H9 (cell line): ENCODE measurements at regions not wholly inside any gene's neighbourhood (a gene's known extent, or its start where the extent isn't known, plus 50 kb on each side); places are given as distances from the start of the nearest gene placed in this dataset.

ENCODE experiments used
- DNase-seq: peaks from one replicate; pipeline ENCODE4 v3.0.0-alpha.2; 2017
- H2AFZ ChIP-seq: one replicate; pipeline ENCODE4 v1.6.1; 2013; ENCODE audit warnings: mild to moderate bottlenecking, low read length, control low read depth, moderate library complexity
- H2AK5ac ChIP-seq: 2 replicates; pipeline ENCODE4 v1.6.1; 2013; ENCODE audit warnings: low read length, control low read depth, mixed read lengths; ENCODE audit not compliant: insufficient read length
- H2BK120ac ChIP-seq: one replicate; pipeline ENCODE4 v1.6.1; 2013; ENCODE audit warnings: low read depth, mild to moderate bottlenecking, low read length, control low read depth, inconsistent platforms; ENCODE audit not compliant: poor library complexity, severe bottlenecking
- H2BK12ac ChIP-seq: 2 replicates; pipeline ENCODE4 v1.6.1; 2013; ENCODE audit warnings: low read length, control low read depth, mixed read lengths, low read depth; ENCODE audit not compliant: insufficient read length
- H2BK15ac ChIP-seq: 2 replicates; pipeline ENCODE4 v1.6.1; 2013; ENCODE audit warnings: low read depth, low read length, control low read depth
- H2BK20ac ChIP-seq: one replicate; pipeline ENCODE4 v1.6.1; 2013; ENCODE audit warnings: low read depth, mild to moderate bottlenecking, low read length, control low read depth, inconsistent platforms; ENCODE audit not compliant: poor library complexity, severe bottlenecking
- H2BK5ac ChIP-seq: 2 replicates; pipeline ENCODE4 v1.6.1; 2013; ENCODE audit warnings: low read length, control low read depth, mixed read lengths; ENCODE audit not compliant: insufficient read length
- H3K14ac ChIP-seq: 2 replicates; pipeline ENCODE4 v1.6.1; 2013; ENCODE audit warnings: low read length, control low read depth; ENCODE audit not compliant: insufficient read depth
- H3K18ac ChIP-seq: 2 replicates; pipeline ENCODE4 v1.6.1; 2013; ENCODE audit warnings: low read depth, mild to moderate bottlenecking, mixed read lengths, low read length, control low read depth; ENCODE audit not compliant: insufficient read length
- H3K23ac ChIP-seq: 2 replicates; pipeline ENCODE4 v1.6.1; 2013; ENCODE audit warnings: low read length, control low read depth, mixed read lengths, low read depth; ENCODE audit not compliant: insufficient read length
- H3K23me2 ChIP-seq: 2 replicates; pipeline ENCODE4 v1.6.1; 2013; ENCODE audit warnings: low read depth, mild to moderate bottlenecking, mixed read lengths, low read length, control low read depth; ENCODE audit not compliant: insufficient read length, poor library complexity, severe bottlenecking
- H3K27ac ChIP-seq: 2 replicates; pipeline ENCODE4 v1.5.1; 2013; ENCODE audit warnings: low read length, control low read depth, mixed read lengths, low read depth; ENCODE audit not compliant: insufficient read length
- H3K27me3 ChIP-seq: 2 replicates; pipeline ENCODE4 v1.6.1; 2013; ENCODE audit warnings: low read length, control low read depth, inconsistent platforms; ENCODE audit not compliant: insufficient read depth
- H3K4ac ChIP-seq: 2 replicates; pipeline ENCODE4 v1.6.1; 2013; ENCODE audit warnings: low read depth, mild to moderate bottlenecking, control low read depth, inconsistent platforms, low read length, moderate library complexity
- H3K4me1 ChIP-seq: 2 replicates; pipeline ENCODE4 v1.6.1; 2013; ENCODE audit warnings: low read length, control low read depth, inconsistent platforms; ENCODE audit not compliant: insufficient read depth
- H3K4me2 ChIP-seq: 2 replicates; pipeline ENCODE4 v1.6.1; 2013; ENCODE audit warnings: low read length, control low read depth, mixed read lengths; ENCODE audit not compliant: insufficient read length, insufficient read depth
- H3K56ac ChIP-seq: 2 replicates; pipeline ENCODE4 v1.6.1; 2013; ENCODE audit warnings: low read depth, mild to moderate bottlenecking, mixed read lengths, low read length, control low read depth; ENCODE audit not compliant: insufficient read length
- H3K79me1 ChIP-seq: 2 replicates; pipeline ENCODE4 v1.6.1; 2013; ENCODE audit warnings: low read depth, mild to moderate bottlenecking, moderate library complexity, low read length, control low read depth, inconsistent platforms; ENCODE audit not compliant: insufficient read depth, poor library complexity, severe bottlenecking
- H3K79me2 ChIP-seq: 2 replicates; pipeline ENCODE4 v1.6.1; 2013; ENCODE audit warnings: low read length, control low read depth, inconsistent platforms; ENCODE audit not compliant: insufficient read depth
- H3K9ac ChIP-seq: 2 replicates; pipeline ENCODE4 v1.6.1; 2013; ENCODE audit warnings: low read length, control low read depth, mixed read lengths; ENCODE audit not compliant: insufficient read length; ENCODE audit errors: extremely low read depth
- H3K9me3 ChIP-seq: one replicate; pipeline ENCODE4 v1.6.1; 2013; ENCODE audit warnings: low read depth, low read length, inconsistent platforms; ENCODE audit not compliant: control insufficient read depth
- H3T11ph ChIP-seq: one replicate; pipeline ENCODE4 v1.6.1; 2013; ENCODE audit warnings: mild to moderate bottlenecking, low read length, control low read depth, inconsistent platforms
- H4K20me1 ChIP-seq: one replicate; pipeline ENCODE4 v1.6.1; 2013; ENCODE audit not compliant: control insufficient read depth, insufficient read length, insufficient read depth
- H4K5ac ChIP-seq: 2 replicates; pipeline ENCODE4 v1.6.1; 2013; ENCODE audit warnings: low read depth, mild to moderate bottlenecking, mixed read lengths, low read length, control low read depth; ENCODE audit not compliant: insufficient read length
- H4K8ac ChIP-seq: replicated peaks from 2 replicates; pipeline ENCODE4 v1.6.1; 2013; ENCODE audit warnings: low read length, control low read depth, mixed read lengths, low read depth; ENCODE audit not compliant: insufficient read length
- H4K91ac ChIP-seq: 2 replicates; pipeline ENCODE4 v1.6.1; 2013; ENCODE audit warnings: low read depth, mild to moderate bottlenecking, moderate library complexity, mixed read lengths, low read length, control low read depth; ENCODE audit not compliant: insufficient read length
- H3K27ac Mint-ChIP-seq, 3 experiments: 2 replicates in 2 of 3; 3 replicates in 1 of 3; pipeline ENCODE4 v1.8.0; 2020 to 2021; ENCODE audit warnings: mixed read lengths in 3 of 3, mild to moderate bottlenecking in 1 of 3, moderate library complexity in 1 of 3
- H3K27me3 Mint-ChIP-seq: 2 replicates; pipeline ENCODE4 v1.8.0; 2021; ENCODE audit warnings: low read depth, mild to moderate bottlenecking, moderate library complexity, mixed read lengths
- H3K36me3 Mint-ChIP-seq, 3 experiments: 2 replicates in 2 of 3; 3 replicates in 1 of 3; pipeline ENCODE4 v1.8.0; 2020 to 2021; ENCODE audit warnings: low read depth in 3 of 3, mixed read lengths in 3 of 3; ENCODE audit not compliant: insufficient read depth in 1 of 3
- H3K4me1 Mint-ChIP-seq, 2 experiments: 2 replicates each; pipeline ENCODE4 v1.8.0; 2020; ENCODE audit warnings: mixed read lengths in 2 of 2
- H3K4me3 Mint-ChIP-seq, 2 experiments: 2 replicates in 1 of 2; 3 replicates in 1 of 2; pipeline ENCODE4 v1.8.0; 2020 to 2021; ENCODE audit warnings: mild to moderate bottlenecking in 2 of 2, mixed read lengths in 2 of 2, moderate library complexity in 1 of 2
- H3K9me3 Mint-ChIP-seq, 2 experiments: 2 replicates in 1 of 2; 3 replicates in 1 of 2; pipeline ENCODE4 v1.8.0; 2020; ENCODE audit warnings: mild to moderate bottlenecking in 2 of 2, mixed read lengths in 2 of 2, moderate library complexity in 1 of 2
- CTCF ChIP-seq: fragments of 200-600 bp; sonication (generic); conservative IDR thresholded peaks from 3 replicates; pipeline ENCODE4 v1.8.0; 2021; ENCODE audit warnings: antibody characterized with exemption, mild to moderate bottlenecking
- WGBS: extraction: QIAGEN DNeasy Blood & Tissue Kit; methylation state at CpG from one replicate; pipeline ENCODE4 v1.1.7; 2013; ENCODE audit warnings: missing lambda C conversion rate, low lambda C conversion rate, mixed read lengths; ENCODE audit not compliant: insufficient read length; ENCODE audit errors: extremely low coverage; 5-methylcytosine and 5-hydroxymethylcytosine counted together

- no peak overlapping the region for H3K23ac ChIP-seq
- no peak overlapping the region for H2BK5ac ChIP-seq
- no peak overlapping the region for H2BK20ac ChIP-seq
- H2BK120ac ChIP-seq = no peak overlapping the region
- H3T11ph ChIP-seq = no peak overlapping the region
- no peak overlapping the region for H2BK12ac ChIP-seq
- no peaks in the 10 kb centered on the region; the same call in 1 of the 2 replicates for H3K4me1 ChIP-seq
- no peak overlapping the region for H2AFZ ChIP-seq
- H3K14ac ChIP-seq = no peak overlapping the region
- Mint-ChIP-seq H3K4me3 (no peak overlapping the region), H3K9me3 (peaks cover 30 to 35% of the 10 kb centered on the region in 2 experiments), H3K27me3 (no peaks in the 10 kb centered on the region), H3K27ac (no peak overlapping the region), H3K36me3 (peaks cover 3 to 19% (median 8%) of the 10 kb centered on the region in 3 experiments; a peak in 6 of 7 replicates), H3K4me1 (peaks cover 8 to 11% of the 10 kb centered on the region in 2 experiments)
- H3K27ac ChIP-seq = no peak overlapping the region
- H3K27me3 ChIP-seq = no peaks in the 10 kb centered on the region
- H3K23me2 ChIP-seq = no peaks in the 10 kb centered on the region
- WGBS = no CpG with 5 or more reads among the region's 3 CpGs
- no peak overlapping the region for H3K56ac ChIP-seq
- H4K91ac ChIP-seq = no peak overlapping the region
- no peaks in the 10 kb centered on the region for H3K9me3 ChIP-seq
- no peak overlapping the region for H3K4me2 ChIP-seq
- H4K20me1 ChIP-seq = no peaks in the 10 kb centered on the region
- no peak overlapping the region for H3K9ac ChIP-seq
- H4K8ac ChIP-seq = no peak overlapping the region
- no peak overlapping the region for H3K18ac ChIP-seq
- H2BK15ac ChIP-seq = no peak overlapping the region
- no peaks in the 10 kb centered on the region for H3K79me2 ChIP-seq
- no peak overlapping the region for H4K5ac ChIP-seq
- no peak for DNase-seq
- H3K4ac ChIP-seq = no peak overlapping the region
- H3K79me1 ChIP-seq = no peaks in the 10 kb centered on the region
- no peak overlapping the region for H2AK5ac ChIP-seq
- TF ChIP-seq CTCF = no peak
These were observed 247.8 kb upstream of the CHD6 start for GRCh38 chr20:41865938-41866337.
